ENCODE measurements at regions not wholly inside any gene's neighbourhood (a gene's known extent, or its start where the extent isn't known, plus 50 kb on each side); places are given as distances from the start of the nearest gene placed in this dataset.

DNA sequence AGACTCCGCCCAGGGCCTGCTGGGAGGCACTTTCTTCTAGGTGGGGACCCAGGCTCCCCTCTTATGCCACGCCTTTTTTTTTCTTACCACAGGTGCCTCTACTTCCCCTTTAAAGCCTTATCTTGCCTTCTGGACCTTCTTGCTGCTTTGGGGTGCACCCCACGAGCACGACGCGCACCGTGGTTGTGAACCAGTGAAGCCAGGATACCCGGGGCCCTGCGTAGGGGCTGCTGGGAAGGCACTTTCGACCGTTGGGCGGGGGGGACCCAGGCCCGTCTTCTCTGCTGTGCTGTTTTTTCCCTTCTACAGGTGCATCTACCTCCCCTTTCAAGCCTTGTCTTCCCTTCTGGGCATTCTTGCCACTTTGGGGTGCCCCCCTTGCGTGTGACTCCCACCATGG, 305.4 kb downstream of the ALG10 start:
- H3K79me2 ChIP-seq (ENCODE audit: insufficient read depth, low read length): no peaks in the 10 kb centered on the region
- no peaks in the 10 kb centered on the region for H3K23me2 ChIP-seq (ENCODE audit: insufficient read length, low read depth, low read length, poor library complexity, severe bottlenecking)
- no peak for TF ChIP-seq CTCF (conservative IDR thresholded peaks at IDR 0.05)
- H2BK15ac ChIP-seq (ENCODE audit: low read depth, low read length): no peak overlapping the region
- H3K27me3 ChIP-seq (ENCODE audit: insufficient read depth, low read length): no peaks in the 10 kb centered on the region
- H3K9me3 Mint-ChIP-seq: peaks cover 100% of the 10 kb centered on the region in 2 experiments
- no peak overlapping the region for H3K4me3 Mint-ChIP-seq
- H3K4me1 Mint-ChIP-seq: no peaks in the 10 kb centered on the region
- no peak overlapping the region for H3T11ph ChIP-seq (ENCODE audit: low read length)
- H2BK120ac ChIP-seq (ENCODE audit: low read depth, low read length, poor library complexity, severe bottlenecking): no peak overlapping the region
- H3K4ac ChIP-seq (ENCODE audit: low read depth, low read length): no peak overlapping the region
- H3K27ac Mint-ChIP-seq: no peak overlapping the region
- no peak overlapping the region for H4K5ac ChIP-seq (ENCODE audit: insufficient read length, low read depth, low read length)
- no peak overlapping the region for H3K14ac ChIP-seq (ENCODE audit: insufficient read depth, low read length)
- no peaks in the 10 kb centered on the region for H3K79me1 ChIP-seq (ENCODE audit: insufficient read depth, low read depth, low read length, poor library complexity, severe bottlenecking)
- no peaks in the 10 kb centered on the region for H3K4me1 ChIP-seq (ENCODE audit: insufficient read depth, low read length)
- no peak overlapping the region for H2AFZ ChIP-seq (ENCODE audit: low read length)
- H4K8ac ChIP-seq (replicated peaks; ENCODE audit: insufficient read length, low read depth, low read length): no peak overlapping the region
- WGBS (ENCODE audit: extremely low coverage, insufficient read length, low lambda C conversion rate): no CpG with 5 or more reads among the region's 14 CpGs
- no peak overlapping the region for H4K91ac ChIP-seq (ENCODE audit: insufficient read length, low read depth, low read length)
- DNase-seq: no peak
- H2BK5ac ChIP-seq (ENCODE audit: insufficient read length, low read length): no peak overlapping the region
- H3K23ac ChIP-seq (ENCODE audit: insufficient read length, low read depth, low read length): no peak overlapping the region
- no peak overlapping the region for H3K27ac ChIP-seq (ENCODE audit: insufficient read length, low read depth, low read length)
- peaks cover 11% of the 10 kb centered on the region for H3K27me3 Mint-ChIP-seq (ENCODE audit: low read depth)
- H2BK20ac ChIP-seq (ENCODE audit: low read depth, low read length, poor library complexity, severe bottlenecking): no peak overlapping the region
- no peak overlapping the region for H3K9ac ChIP-seq (ENCODE audit: extremely low read depth, insufficient read length, low read length)
- peaks cover 87% of the 10 kb centered on the region for H3K9me3 ChIP-seq (ENCODE audit: control insufficient read depth, low read depth, low read length)
- H2BK12ac ChIP-seq (ENCODE audit: insufficient read length, low read depth, low read length): no peak overlapping the region
- H3K56ac ChIP-seq (ENCODE audit: insufficient read length, low read depth, low read length): no peak overlapping the region
- no peak overlapping the region for H3K18ac ChIP-seq (ENCODE audit: insufficient read length, low read depth, low read length)
- H4K20me1 ChIP-seq (ENCODE audit: control insufficient read depth, insufficient read depth, insufficient read length): no peaks in the 10 kb centered on the region
- no peak overlapping the region for H2AK5ac ChIP-seq (ENCODE audit: insufficient read length, low read length)
- no peak overlapping the region for H3K4me2 ChIP-seq (ENCODE audit: insufficient read depth, insufficient read length, low read length)
- peaks cover 40 to 64% (median 63%) of the 10 kb centered on the region in 3 experiments for H3K36me3 Mint-ChIP-seq (ENCODE audit: insufficient read depth in 1 of 3, low read depth in 3 of 3)

Data from H9 (cell line).